GM12878 (cell line): ENCODE measurements at regions not wholly inside any gene's neighbourhood (a gene's known extent, or its start where the extent isn't known, plus 50 kb on each side); places are given as distances from the start of the nearest gene placed in this dataset.

Experiments used
- ATAC-seq: fragments of 200-7000 bp; cut with Tn5 transposase; 3 replicates; pipeline ENCODE4 v1.9.1; 2020; ENCODE audit warnings: mild to moderate bottlenecking, moderate library complexity
- BruUV-seq: library from RNA; stranded (reverse); fragments of 400-500 nt; replicated peaks from 2 replicates; lab custom pipeline; 2021; lab: Mats Ljungman, UMichigan
- CTCF ChIA-PET: fragments of 300-600 bp; sonication (Branson Sonifier 250); formaldehyde crosslinking; extraction: SDS; loops from one replicate; lab custom pipeline; 2021; ENCODE audit warnings: inconsistent platforms; lab: Yijun Ruan, JAX
- POLR2A ChIA-PET: fragments of 350-600 bp; formaldehyde crosslinking; extraction: SDS; loops from one replicate; lab custom pipeline; 2021; ENCODE audit warnings: inconsistent platforms; lab: Charles Lee
- RAD21 ChIA-PET: fragments of 300-600 bp; sonication (Branson Sonifier 250); formaldehyde crosslinking; loops from one replicate; lab custom pipeline; 2023; ENCODE audit warnings: antibody characterized with exemption; ENCODE audit not compliant: unreplicated experiment; lab: Charles Lee
- SMC1A ChIA-PET: fragments of 300-600 bp; sonication (Branson Sonifier 250); formaldehyde crosslinking; loops from one replicate; lab custom pipeline; 2023; ENCODE audit not compliant: unreplicated experiment, uncharacterized antibody; lab: Charles Lee
- DNase-seq: peaks from one replicate; pipeline ENCODE4 v3.0.0-alpha.2; 2011; ENCODE audit warnings: low read depth, low spot score
- FAIRE-seq: peaks from 3 replicates; lab custom pipeline; 2011; peaks lifted over from hg19 to GRCh38; lab: Jason Lieb, UNC
- H2AFZ ChIP-seq: 2 replicates; pipeline ENCODE4 v1.6.0; 2011; ENCODE audit warnings: low read depth, low read length, control low read depth; ENCODE audit not compliant: control insufficient read depth
- H3K27ac ChIP-seq: 2 replicates; pipeline ENCODE4 v1.5.1; 2011; ENCODE audit warnings: control low read depth; ENCODE audit not compliant: control insufficient read depth, insufficient read depth
- H3K27me3 ChIP-seq, 2 experiments: replicated peaks in 1 of 2; 2 replicates each; pipeline versions ENCODE4 v1.6.0 to v1.6.1; 2011; ENCODE audit warnings: low read length in 1 of 2; ENCODE audit not compliant: control insufficient read depth in 2 of 2, insufficient read depth in 2 of 2
- H3K36me3 ChIP-seq, 2 experiments: 2 replicates each; pipeline ENCODE4 v1.5.1; 2011; ENCODE audit warnings: low read length in 1 of 2; ENCODE audit not compliant: control insufficient read depth in 2 of 2, insufficient read depth in 2 of 2
- H3K4me1 ChIP-seq: 2 replicates; pipeline ENCODE4 v1.6.1; 2011; ENCODE audit warnings: mild to moderate bottlenecking, low read length, moderate library complexity, mixed read lengths; ENCODE audit not compliant: control insufficient read depth, insufficient read depth
- H3K4me2 ChIP-seq: 2 replicates; pipeline ENCODE4 v1.6.0; 2011; ENCODE audit warnings: control low read depth; ENCODE audit not compliant: control insufficient read depth, insufficient read depth
- H3K4me3 ChIP-seq: fragments of 200-600 bp; sonication (generic); 2 replicates; pipeline ENCODE4 v1.5.1; 2016
- H3K79me2 ChIP-seq: 2 replicates; pipeline ENCODE4 v1.6.0; 2011; ENCODE audit warnings: low read length; ENCODE audit not compliant: control insufficient read depth, insufficient read depth
- H3K9ac ChIP-seq: 2 replicates; pipeline ENCODE4 v1.8.0; 2011; ENCODE audit warnings: low read length, control low read depth, mixed read lengths; ENCODE audit not compliant: control insufficient read depth, insufficient read depth
- H3K9me3 ChIP-seq: replicated peaks from 3 replicates; pipeline ENCODE4 v1.5.1; 2011; ENCODE audit warnings: mild to moderate bottlenecking, low read length; ENCODE audit not compliant: control insufficient read depth, insufficient read depth
- H4K20me1 ChIP-seq: 2 replicates; pipeline ENCODE4 v1.6.0; 2011; ENCODE audit not compliant: control insufficient read depth, insufficient read depth
- FOXM1 ChIP-seq: IDR thresholded peaks from 2 replicates; pipeline ENCODE4 v1.6.1; 2012; ENCODE audit warnings: low read depth, mild to moderate bottlenecking, inconsistent platforms, low read length, moderate library complexity
- HCFC1 ChIP-seq: fragments of 150-350 bp; IDR thresholded peaks from 2 replicates; pipeline ENCODE4 v1.6.1; 2014; ENCODE audit warnings: low read length
- MTA3 ChIP-seq: IDR thresholded peaks from 2 replicates; pipeline ENCODE4 v1.6.1; 2012; ENCODE audit warnings: low read length, inconsistent platforms, borderline replicate concordance
- NR2F1 ChIP-seq: fragments of 450-650 bp; conservative IDR thresholded peaks from 2 replicates; pipeline ENCODE4 v1.6.1; 2017; ENCODE audit warnings: mild to moderate bottlenecking
- SIN3A ChIP-seq: IDR thresholded peaks from 2 replicates; pipeline ENCODE4 v1.6.1; 2012; ENCODE audit warnings: low read depth, low read length, improper control_type of control experiment
- SREBF1 ChIP-seq: IDR thresholded peaks from 2 replicates; pipeline ENCODE4 v1.6.1; 2012; ENCODE audit warnings: mild to moderate bottlenecking, low read length
- SREBF2 ChIP-seq: IDR thresholded peaks from 2 replicates; pipeline ENCODE4 v1.6.1; 2012; ENCODE audit warnings: mild to moderate bottlenecking, low read length
- SUPT20H ChIP-seq: IDR thresholded peaks from 2 replicates; pipeline ENCODE4 v1.6.1; 2011; ENCODE audit warnings: low read depth, mild to moderate bottlenecking, low read length, moderate library complexity, borderline replicate concordance; ENCODE audit not compliant: control insufficient read depth
- ZNF207 ChIP-seq: fragments of 450-650 bp; IDR thresholded peaks from 2 replicates; pipeline ENCODE4 v1.6.1; 2014; ENCODE audit warnings: antibody characterized with exemption, mild to moderate bottlenecking, borderline replicate concordance
- ZSCAN29 ChIP-seq: fragments of 450-650 bp; IDR thresholded peaks from 2 replicates; pipeline ENCODE4 v1.6.1; 2017; ENCODE audit warnings: mild to moderate bottlenecking, moderate library complexity
- WGBS: methylation state at CpG from one replicate; pipeline ENCODE4 v1.1.6; 2016; ENCODE audit warnings: low lambda C conversion rate; ENCODE audit not compliant: insufficient replicate concordance, insufficient coverage; ENCODE audit errors: missing lambda C conversion rate; 5-methylcytosine and 5-hydroxymethylcytosine counted together
- in situ Hi-C: fragments of 300-500 bp; cut with MboI; formaldehyde crosslinking; loops from 9 replicates; pipeline ENCODE4 v1.14.3; 2018; ENCODE audit warnings: mixed read lengths
- intact Hi-C: fragments of 100-400 bp; cut with micrococcal nuclease; formaldehyde crosslinking; loops from one replicate; pipeline ENCODE4 v1.14.2; 2022; ENCODE audit not compliant: unreplicated experiment
- TF ChIP-seq, protein P1 (sequence below): fragments of 450-650 bp; formaldehyde crosslinking; IDR thresholded peaks from 2 replicates; pipeline ENCODE4 v1.5.0; 2022; ENCODE audit warnings: mild to moderate bottlenecking, missing genetic modification characterization
- TF ChIP-seq, protein P2 (sequence below): fragments of 450-650 bp; IDR thresholded peaks from 2 replicates; pipeline ENCODE4 v1.6.1; 2018; ENCODE audit warnings: mild to moderate bottlenecking, low read depth, moderate library complexity; ENCODE audit not compliant: partially characterized antibody

DNA sequence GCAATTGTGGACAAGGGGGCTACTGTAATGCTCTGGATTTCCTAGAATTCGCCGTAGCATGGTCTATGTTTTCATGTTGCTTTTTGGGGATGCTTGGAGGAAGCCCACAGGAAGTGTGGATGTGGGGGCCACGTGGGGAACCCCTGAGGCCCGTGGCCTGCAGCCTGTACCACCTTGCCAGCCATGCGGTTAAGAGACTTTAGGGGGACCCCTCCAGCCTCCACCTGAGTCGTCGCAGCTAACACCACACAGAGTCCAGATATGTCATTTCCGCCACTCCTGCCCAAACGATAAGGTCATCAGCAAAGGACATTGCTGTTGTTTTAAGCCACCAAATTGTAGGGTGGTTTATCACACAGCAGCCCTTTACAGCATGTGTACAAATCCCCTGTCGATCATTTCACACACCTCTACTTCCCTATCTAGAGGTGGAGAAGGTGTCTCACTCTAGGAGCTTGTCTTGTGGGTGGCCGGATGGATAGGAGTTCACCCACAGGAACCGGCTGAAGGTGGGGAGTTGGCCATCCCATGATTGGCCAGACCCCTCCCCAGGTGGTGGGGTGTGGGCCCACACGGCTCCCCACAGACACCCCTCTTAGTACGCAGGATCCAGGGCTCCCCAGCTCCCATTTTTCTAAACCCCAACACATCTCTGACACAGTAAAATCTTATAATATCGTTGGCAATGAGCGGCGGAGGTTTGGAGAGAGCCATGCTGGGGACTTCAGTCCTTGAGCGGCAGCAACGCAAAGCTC is 226.7 kb downstream of the TEX29 start (continued):
- TF ChIP-seq, protein P1, sequence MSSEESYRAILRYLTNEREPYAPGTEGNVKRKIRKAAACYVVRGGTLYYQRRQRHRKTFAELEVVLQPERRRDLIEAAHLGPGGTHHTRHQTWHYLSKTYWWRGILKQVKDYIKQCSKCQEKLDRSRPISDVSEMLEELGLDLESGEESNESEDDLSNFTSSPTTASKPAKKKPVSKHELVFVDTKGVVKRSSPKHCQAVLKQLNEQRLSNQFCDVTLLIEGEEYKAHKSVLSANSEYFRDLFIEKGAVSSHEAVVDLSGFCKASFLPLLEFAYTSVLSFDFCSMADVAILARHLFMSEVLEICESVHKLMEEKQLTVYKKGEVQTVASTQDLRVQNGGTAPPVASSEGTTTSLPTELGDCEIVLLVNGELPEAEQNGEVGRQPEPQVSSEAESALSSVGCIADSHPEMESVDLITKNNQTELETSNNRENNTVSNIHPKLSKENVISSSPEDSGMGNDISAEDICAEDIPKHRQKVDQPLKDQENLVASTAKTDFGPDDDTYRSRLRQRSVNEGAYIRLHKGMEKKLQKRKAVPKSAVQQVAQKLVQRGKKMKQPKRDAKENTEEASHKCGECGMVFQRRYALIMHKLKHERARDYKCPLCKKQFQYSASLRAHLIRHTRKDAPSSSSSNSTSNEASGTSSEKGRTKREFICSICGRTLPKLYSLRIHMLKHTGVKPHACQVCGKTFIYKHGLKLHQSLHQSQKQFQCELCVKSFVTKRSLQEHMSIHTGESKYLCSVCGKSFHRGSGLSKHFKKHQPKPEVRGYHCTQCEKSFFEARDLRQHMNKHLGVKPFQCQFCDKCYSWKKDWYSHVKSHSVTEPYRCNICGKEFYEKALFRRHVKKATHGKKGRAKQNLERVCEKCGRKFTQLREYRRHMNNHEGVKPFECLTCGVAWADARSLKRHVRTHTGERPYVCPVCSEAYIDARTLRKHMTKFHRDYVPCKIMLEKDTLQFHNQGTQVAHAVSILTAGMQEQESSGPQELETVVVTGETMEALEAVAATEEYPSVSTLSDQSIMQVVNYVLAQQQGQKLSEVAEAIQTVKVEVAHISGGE (CRISPR knock-in tag) = no peak
- TF ChIP-seq NR2F1 (no peak), SUPT20H (no peak), SREBF1 (no peak), MTA3 (no peak), ZNF207 (no peak), HCFC1 (no peak)

DNA sequence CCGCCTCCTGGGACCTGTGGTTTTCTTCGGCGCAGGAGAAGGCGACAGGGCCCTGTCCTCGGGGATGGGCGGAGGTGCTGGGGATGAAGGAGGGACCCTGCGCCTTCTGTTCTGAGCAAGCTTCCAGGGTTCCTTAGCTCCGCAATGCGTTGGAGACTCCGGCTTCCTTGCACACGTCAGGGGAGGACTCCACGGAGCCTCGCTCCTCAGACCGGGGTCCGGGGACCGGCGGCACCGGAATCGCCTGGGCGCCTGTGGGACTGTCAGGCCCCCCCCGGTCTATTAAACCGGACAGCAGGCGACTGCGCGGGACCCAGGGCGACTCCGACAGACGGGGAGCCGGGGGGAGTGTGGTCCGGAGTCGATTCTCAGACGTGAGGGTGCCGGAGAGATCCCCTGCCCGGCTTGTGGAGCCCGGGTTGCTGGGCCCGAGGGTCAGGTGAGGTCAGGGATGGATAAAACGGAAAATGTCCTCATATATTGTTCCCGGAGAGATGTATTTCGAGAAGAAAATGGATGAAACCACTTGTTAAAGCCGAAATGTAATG is 227.4 kb downstream of the TEX29 start:
- TF ChIP-seq, protein P2, sequence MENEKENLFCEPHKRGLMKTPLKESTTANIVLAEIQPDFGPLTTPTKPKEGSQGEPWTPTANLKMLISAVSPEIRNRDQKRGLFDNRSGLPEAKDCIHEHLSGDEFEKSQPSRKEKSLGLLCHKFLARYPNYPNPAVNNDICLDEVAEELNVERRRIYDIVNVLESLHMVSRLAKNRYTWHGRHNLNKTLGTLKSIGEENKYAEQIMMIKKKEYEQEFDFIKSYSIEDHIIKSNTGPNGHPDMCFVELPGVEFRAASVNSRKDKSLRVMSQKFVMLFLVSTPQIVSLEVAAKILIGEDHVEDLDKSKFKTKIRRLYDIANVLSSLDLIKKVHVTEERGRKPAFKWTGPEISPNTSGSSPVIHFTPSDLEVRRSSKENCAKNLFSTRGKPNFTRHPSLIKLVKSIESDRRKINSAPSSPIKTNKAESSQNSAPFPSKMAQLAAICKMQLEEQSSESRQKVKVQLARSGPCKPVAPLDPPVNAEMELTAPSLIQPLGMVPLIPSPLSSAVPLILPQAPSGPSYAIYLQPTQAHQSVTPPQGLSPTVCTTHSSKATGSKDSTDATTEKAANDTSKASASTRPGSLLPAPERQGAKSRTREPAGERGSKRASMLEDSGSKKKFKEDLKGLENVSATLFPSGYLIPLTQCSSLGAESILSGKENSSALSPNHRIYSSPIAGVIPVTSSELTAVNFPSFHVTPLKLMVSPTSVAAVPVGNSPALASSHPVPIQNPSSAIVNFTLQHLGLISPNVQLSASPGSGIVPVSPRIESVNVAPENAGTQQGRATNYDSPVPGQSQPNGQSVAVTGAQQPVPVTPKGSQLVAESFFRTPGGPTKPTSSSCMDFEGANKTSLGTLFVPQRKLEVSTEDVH = no peak
- TF ChIP-seq SREBF2 = no peak
- no peak for TF ChIP-seq FOXM1
- TF ChIP-seq SIN3A = no peak
- no peak for TF ChIP-seq ZSCAN29
- DNase-seq (no peak), FAIRE-seq (no peak), ATAC-seq (no peak)
- in situ Hi-C loops (no loop called here), intact Hi-C loops (no loop called here)
- H3K9me3 ChIP-seq = no peaks in the 10 kb centered on the region; the same call in 2 of the 3 replicates
- no peak overlapping the region for H3K4me3 ChIP-seq
- no peaks in the 10 kb centered on the region for H4K20me1 ChIP-seq
- no peaks in the 10 kb centered on the region for H3K79me2 ChIP-seq
- no peak overlapping the region for H2AFZ ChIP-seq
- H3K9ac ChIP-seq = no peak overlapping the region
- ChIA-PET SMC1A (no interaction called here), CTCF (interaction anchor here (0.6 kb wide), 1 partner anchor 94 kb away, joined by 3 read pairs; no protein-coding TSS in a partner anchor), RAD21 (no interaction called here), POLR2A (no interaction called here)
- H3K4me1 ChIP-seq = no peaks in the 10 kb centered on the region
- no peak overlapping the region for H3K4me2 ChIP-seq
- no peak overlapping the region for H3K27ac ChIP-seq
- WGBS = 65% methylated on average over 37 of the region's 40 CpGs
- no TSS peak for BruUV-seq
- no peaks in the 10 kb centered on the region for H3K36me3 ChIP-seq
- H3K27me3 ChIP-seq = no peaks in the 10 kb centered on the region
